ENCODE measurements at regions not wholly inside any gene's neighbourhood (a gene's known extent, or its start where the extent isn't known, plus 50 kb on each side); places are given as distances from the start of the nearest gene placed in this dataset.

GRCh38 chr12:13454991-13455777, 258.7 kb downstream of the EMP1 start:
- H3K27ac Mint-ChIP-seq: no peak overlapping the region
- no peak for DNase-seq
- CTCF ChIA-PET: no interaction called here
- no peaks in the 10 kb centered on the region for H3K9me3 Mint-ChIP-seq
- H3K4me1 Mint-ChIP-seq: no peaks in the 10 kb centered on the region
- H3K36me3 Mint-ChIP-seq: no peaks in the 10 kb centered on the region
- no peaks in the 10 kb centered on the region for H3K27me3 Mint-ChIP-seq
- no peak overlapping the region for H3K4me3 Mint-ChIP-seq

GRCh38 chr12:13452955-13453570, 256.5 kb downstream of the EMP1 start:
- Mint-ChIP-seq H3K27ac (no peak overlapping the region), H3K4me3 (no peak overlapping the region), H3K9me3 (no peaks in the 10 kb centered on the region), H3K4me1 (no peaks in the 10 kb centered on the region), H3K27me3 (no peaks in the 10 kb centered on the region), H3K36me3 (no peaks in the 10 kb centered on the region)
- no peak for DNase-seq
- CTCF ChIA-PET: no interaction called here

DNA sequence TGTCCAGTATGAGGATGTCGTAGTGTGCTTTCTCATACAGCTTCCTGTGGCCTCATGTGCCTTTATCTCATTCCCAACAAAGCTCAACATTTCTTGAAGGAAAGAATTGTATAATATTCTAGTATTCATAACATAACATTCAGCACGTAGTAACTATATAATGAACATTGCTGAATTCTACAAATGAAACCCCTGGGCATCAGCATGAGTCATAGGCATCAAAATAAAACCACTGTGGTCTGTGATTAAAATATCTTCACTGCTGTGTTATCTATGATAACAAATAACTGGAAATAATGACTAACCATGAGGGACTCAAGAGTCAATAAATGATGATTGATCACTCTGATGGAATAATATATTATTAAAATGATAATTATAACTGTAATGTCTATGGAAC, 255.2 kb downstream of the EMP1 start:
- CTCF ChIA-PET: no interaction called here
- H3K9me3 Mint-ChIP-seq: no peaks in the 10 kb centered on the region
- no peaks in the 10 kb centered on the region for H3K4me1 Mint-ChIP-seq
- no peaks in the 10 kb centered on the region for H3K27me3 Mint-ChIP-seq
- H3K27ac Mint-ChIP-seq: no peak overlapping the region
- H3K4me3 Mint-ChIP-seq: no peak overlapping the region
- no peak for DNase-seq
- H3K36me3 Mint-ChIP-seq: no peaks in the 10 kb centered on the region

GRCh38 chr12:13450231-13451080, 253.9 kb downstream of the EMP1 start:
- Mint-ChIP-seq H3K4me3 (no peak overlapping the region), H3K27me3 (no peaks in the 10 kb centered on the region), H3K36me3 (no peaks in the 10 kb centered on the region), H3K4me1 (no peaks in the 10 kb centered on the region), H3K27ac (no peak overlapping the region), H3K9me3 (no peaks in the 10 kb centered on the region)
- no peak for DNase-seq
- CTCF ChIA-PET: no interaction called here

DNA sequence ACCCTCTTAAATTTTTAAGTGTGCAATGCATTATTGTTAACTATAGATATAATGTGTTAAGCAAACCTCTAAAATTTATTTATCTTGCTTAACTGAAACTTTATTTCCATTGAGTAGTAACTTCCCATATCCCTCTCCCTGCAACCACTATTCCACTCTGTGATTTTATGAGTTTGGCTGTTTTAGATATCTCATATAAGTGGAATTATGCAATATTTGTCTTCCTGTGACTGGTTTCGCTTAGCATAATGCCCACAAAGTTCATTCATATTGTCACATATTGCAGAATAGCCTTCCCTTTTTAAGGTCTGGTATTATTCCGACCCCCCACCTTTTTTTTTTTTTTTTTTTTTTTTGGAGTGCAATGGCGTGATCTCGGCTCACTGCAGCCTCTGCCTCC, 247.6 kb downstream of the EMP1 start:
- Mint-ChIP-seq H3K9me3 (no peaks in the 10 kb centered on the region), H3K27me3 (no peaks in the 10 kb centered on the region), H3K4me3 (no peak overlapping the region), H3K4me1 (no peaks in the 10 kb centered on the region), H3K36me3 (no peaks in the 10 kb centered on the region), H3K27ac (no peak overlapping the region)
- DNase-seq: no peak
- CTCF ChIA-PET: no interaction called here

DNA sequence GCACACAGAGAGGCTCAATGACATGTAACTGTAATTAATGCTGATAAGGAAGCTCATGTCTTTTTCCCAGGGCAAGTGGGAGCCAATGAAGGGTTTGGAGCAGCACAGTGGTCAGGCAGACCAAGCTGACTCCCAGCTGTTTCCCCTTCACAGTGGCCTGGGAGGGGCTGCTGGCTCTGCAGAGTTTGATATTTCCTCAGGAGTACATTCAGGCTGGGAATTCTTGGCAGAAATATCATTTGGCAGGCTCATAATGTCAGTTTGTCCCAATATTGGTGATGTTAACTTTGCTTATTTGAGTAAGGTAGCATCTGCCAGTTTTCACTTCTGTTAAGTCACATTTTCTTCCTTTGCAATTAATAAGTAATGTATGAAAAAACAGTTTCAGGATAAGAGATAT, 247.0 kb downstream of the EMP1 start:
- Mint-ChIP-seq H3K27me3 (no peaks in the 10 kb centered on the region), H3K9me3 (no peaks in the 10 kb centered on the region), H3K27ac (no peak overlapping the region), H3K36me3 (no peaks in the 10 kb centered on the region), H3K4me3 (no peak overlapping the region), H3K4me1 (no peaks in the 10 kb centered on the region)
- no peak for DNase-seq
- CTCF ChIA-PET: interaction anchor here (1.2 kb wide), 1 partner anchor 188 kb away, joined by 3 read pairs; no protein-coding TSS in a partner anchor

DNA sequence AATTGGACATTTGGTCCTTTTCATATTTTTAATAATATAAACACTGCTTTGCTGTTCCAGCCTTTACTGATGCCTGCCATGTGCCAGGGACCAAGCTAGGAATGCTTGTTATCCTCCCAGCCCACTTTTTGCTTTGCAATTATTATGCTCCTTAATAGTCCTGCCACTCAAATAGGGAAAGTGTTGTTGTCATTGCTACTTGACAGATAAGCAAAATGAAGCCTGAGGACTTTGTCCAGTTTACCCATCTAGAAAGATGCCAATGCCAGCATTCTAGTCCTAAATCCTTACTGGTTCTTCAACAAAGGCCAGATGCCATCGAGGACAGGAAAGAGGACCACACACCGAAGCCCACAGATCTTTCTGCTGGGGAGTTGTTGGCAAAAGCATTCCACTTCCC, 246.5 kb downstream of the EMP1 start:
- DNase-seq: no peak
- Mint-ChIP-seq H3K27ac (no peak overlapping the region), H3K9me3 (no peaks in the 10 kb centered on the region), H3K36me3 (no peaks in the 10 kb centered on the region), H3K4me1 (no peaks in the 10 kb centered on the region), H3K4me3 (no peak overlapping the region), H3K27me3 (no peaks in the 10 kb centered on the region)
- CTCF ChIA-PET: interaction anchor here (1.2 kb wide), 1 partner anchor 187 kb away, joined by 3 read pairs; no protein-coding TSS in a partner anchor

DNA sequence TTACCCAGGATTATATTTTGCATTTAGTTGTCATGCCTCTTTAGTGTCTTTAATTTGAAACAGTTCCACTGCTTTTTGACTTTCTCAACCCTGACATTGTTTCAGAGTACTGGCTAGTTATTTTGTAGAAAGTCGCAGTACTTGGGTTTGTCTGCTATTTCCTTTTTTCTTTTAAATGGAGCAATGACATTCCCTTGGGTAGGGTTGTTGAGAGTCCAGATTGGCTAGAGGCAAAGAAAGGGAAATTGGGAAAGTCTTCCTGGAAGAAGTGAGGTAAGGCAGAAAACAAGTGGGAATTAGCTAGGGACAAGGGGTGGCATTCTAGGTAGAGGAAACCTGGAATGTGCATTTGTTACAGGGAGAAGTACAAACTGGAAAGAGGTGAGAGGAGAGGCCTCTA, 245.9 kb downstream of the EMP1 start:
- Mint-ChIP-seq H3K36me3 (no peaks in the 10 kb centered on the region), H3K27me3 (no peaks in the 10 kb centered on the region), H3K9me3 (no peaks in the 10 kb centered on the region), H3K4me1 (no peaks in the 10 kb centered on the region), H3K4me3 (no peak overlapping the region), H3K27ac (no peak overlapping the region)
- CTCF ChIA-PET: interaction anchor here (1.2 kb wide), 1 partner anchor 187 kb away, joined by 3 read pairs; no protein-coding TSS in a partner anchor
- DNase-seq: no peak

DNA sequence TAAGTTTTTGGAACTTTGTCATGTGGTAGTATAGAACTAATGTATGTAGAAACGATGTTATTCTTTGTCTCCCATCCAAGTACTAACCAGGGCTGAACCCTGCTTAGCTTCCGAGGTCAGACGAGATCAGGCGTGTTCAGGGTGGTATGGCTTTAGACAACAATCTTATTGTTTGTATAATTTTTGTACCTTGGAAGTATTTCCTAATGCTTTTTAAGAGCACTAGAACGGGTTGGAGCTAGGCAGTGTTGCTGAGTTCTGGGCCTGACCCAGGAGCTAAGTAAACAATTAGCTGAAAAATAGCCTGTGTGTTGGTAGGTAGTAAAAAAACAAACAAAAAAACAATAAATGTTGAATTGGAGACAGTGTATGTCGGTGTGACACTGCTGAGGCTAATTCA, 244.3 kb downstream of the EMP1 start:
- Mint-ChIP-seq H3K4me3 (no peak overlapping the region), H3K36me3 (no peaks in the 10 kb centered on the region), H3K4me1 (no peaks in the 10 kb centered on the region), H3K9me3 (no peaks in the 10 kb centered on the region), H3K27ac (no peak overlapping the region), H3K27me3 (peaks cover 3% of the 10 kb centered on the region)
- CTCF ChIA-PET: interaction anchor here (1.4 kb wide), 1 partner anchor 79 kb away, joined by 3 read pairs; no protein-coding TSS in a partner anchor
- no peak for DNase-seq

DNA sequence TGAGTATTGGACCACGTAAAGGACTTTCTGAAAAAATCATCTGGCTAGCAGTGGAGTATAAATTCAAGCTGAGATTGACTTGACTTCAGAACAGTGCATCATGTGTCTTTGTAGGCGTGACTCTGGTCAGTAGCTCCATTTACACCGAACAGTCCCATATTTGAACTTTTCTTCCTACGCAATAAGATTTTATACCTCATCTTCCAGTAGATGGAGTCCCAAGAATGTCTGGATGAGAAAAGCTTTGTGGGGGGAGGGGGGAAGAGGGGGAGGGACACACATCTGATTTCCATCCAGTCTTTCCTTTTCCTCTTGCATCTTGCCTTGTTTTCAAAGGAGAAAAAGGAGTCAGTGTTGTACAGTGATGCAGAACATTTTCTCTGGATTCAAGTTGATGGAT, 241.0 kb downstream of the EMP1 start:
- no peaks in the 10 kb centered on the region for H3K4me1 Mint-ChIP-seq
- H3K36me3 Mint-ChIP-seq: no peaks in the 10 kb centered on the region
- H3K27ac Mint-ChIP-seq: no peak overlapping the region
- no peaks in the 10 kb centered on the region for H3K9me3 Mint-ChIP-seq
- no peak overlapping the region for H3K4me3 Mint-ChIP-seq
- H3K27me3 Mint-ChIP-seq: peaks cover 6% of the 10 kb centered on the region
- CTCF ChIA-PET: no interaction called here
- DNase-seq: no peak

- no peak overlapping the region for H3K27ac Mint-ChIP-seq
- DNase-seq: no peak
- CTCF ChIA-PET: no interaction called here
These were observed 240.3 kb downstream of the EMP1 start for GRCh38 chr12:13436696-13437391.

GRCh38 chr12:13436182-13436581, 239.7 kb downstream of the EMP1 start:
- Mint-ChIP-seq H3K4me1 (no peaks in the 10 kb centered on the region), H3K4me3 (no peak overlapping the region), H3K36me3 (no peaks in the 10 kb centered on the region), H3K27me3 (peaks cover 6% of the 10 kb centered on the region), H3K27ac (no peak overlapping the region), H3K9me3 (no peaks in the 10 kb centered on the region)
- DNase-seq: no peak
- CTCF ChIA-PET: no interaction called here

More at GRCh38 chr12:13436696-13437391, 240.3 kb downstream of the EMP1 start:
- Mint-ChIP-seq H3K4me1 (no peaks in the 10 kb centered on the region), H3K27me3 (peaks cover 6% of the 10 kb centered on the region), H3K36me3 (no peaks in the 10 kb centered on the region), H3K9me3 (no peaks in the 10 kb centered on the region), H3K4me3 (no peak overlapping the region)

DNA sequence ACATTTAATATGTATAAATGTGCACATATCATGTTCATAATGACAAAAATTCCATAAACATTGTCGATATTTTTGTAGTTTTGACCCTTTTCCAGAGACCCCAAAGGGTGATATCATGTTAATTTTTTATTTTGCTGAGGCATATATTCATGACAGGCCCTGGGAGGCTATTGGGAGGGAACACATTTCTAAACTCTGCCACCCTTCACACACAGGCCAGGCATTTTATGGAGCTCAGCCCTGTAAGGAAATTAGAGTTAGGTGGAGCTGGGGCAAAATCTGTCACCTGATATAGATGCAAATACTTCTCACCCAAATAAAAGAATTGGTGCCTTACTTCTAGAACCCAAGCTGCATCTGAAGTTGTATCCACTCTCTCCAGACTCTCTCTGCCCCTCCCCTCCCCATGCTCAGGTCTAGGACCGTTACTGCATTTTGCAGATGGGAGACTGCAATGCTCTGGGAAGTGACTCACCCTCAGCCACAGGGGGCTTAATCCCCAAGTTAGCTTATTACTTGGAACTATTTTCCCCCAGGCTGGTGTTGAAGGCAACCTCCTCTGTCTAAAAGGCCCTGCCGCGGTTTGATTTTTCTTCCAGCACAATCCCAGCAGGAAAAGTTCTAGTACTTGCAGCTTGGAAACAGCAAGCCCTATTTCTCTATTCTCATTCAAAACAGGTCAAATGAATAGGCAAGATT, 238.9 kb downstream of the EMP1 start:
- H3K4me3 Mint-ChIP-seq: no peak overlapping the region
- peaks cover 6% of the 10 kb centered on the region for H3K27me3 Mint-ChIP-seq
- H3K27ac Mint-ChIP-seq: no peak overlapping the region
- no peaks in the 10 kb centered on the region for H3K36me3 Mint-ChIP-seq
- CTCF ChIA-PET: no interaction called here
- no peaks in the 10 kb centered on the region for H3K4me1 Mint-ChIP-seq
- no peaks in the 10 kb centered on the region for H3K9me3 Mint-ChIP-seq
- DNase-seq: no peak

DNA sequence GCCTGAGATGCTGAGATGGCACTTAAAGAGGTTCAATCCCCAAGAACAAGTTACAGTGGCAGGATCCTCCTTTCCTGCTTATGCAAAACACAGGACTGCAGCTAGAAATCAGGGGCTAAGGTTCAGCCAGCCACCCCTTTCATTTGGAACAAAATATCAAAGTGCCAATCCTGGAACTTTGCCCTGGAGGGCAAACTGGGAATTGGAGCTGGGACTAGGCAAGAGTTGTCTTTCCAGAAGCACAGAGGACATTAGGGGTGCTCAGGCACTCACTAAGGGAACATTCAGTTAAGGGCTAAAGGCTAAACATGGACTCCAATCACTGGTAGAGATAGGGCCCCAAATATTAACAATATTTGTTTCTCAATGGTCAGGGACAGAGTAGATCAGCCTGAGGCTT, 237.2 kb downstream of the EMP1 start:
- H3K27me3 Mint-ChIP-seq: peaks cover 6% of the 10 kb centered on the region
- H3K4me3 Mint-ChIP-seq: no peak overlapping the region

More for the DNA sequence above, 237.2 kb downstream of the EMP1 start:
- DNase-seq: no peak
- no peaks in the 10 kb centered on the region for H3K4me1 Mint-ChIP-seq
- H3K9me3 Mint-ChIP-seq: no peaks in the 10 kb centered on the region
- CTCF ChIA-PET: no interaction called here
- no peaks in the 10 kb centered on the region for H3K36me3 Mint-ChIP-seq
- no peak overlapping the region for H3K27ac Mint-ChIP-seq

All from activated naive CD4-positive, alpha-beta T cell treated with anti-CD3 and anti-CD28 coated beads, Interleukin-2, amount 10 ng/mL, durations not matched to agents 7 days and 5 days (primary cell).